OCI-LY7 (cell line): ENCODE measurements at regions not wholly inside any gene's neighbourhood (a gene's known extent, or its start where the extent isn't known, plus 50 kb on each side); places are given as distances from the start of the nearest gene placed in this dataset.

Experiments used
- BruUV-seq: library from RNA; stranded (reverse); fragments of 400-500 nt; replicated peaks from 2 replicates; lab custom pipeline; 2021; lab: Mats Ljungman, UMichigan
- CTCF ChIA-PET: fragments of 300-600 bp; sonication (Branson Sonifier 250); formaldehyde crosslinking; loops from one replicate; lab custom pipeline; 2022; ENCODE audit warnings: antibody characterized with exemption; ENCODE audit not compliant: unreplicated experiment; lab: Charles Lee
- POLR2A ChIA-PET: fragments of 300-600 bp; sonication (Branson Sonifier 250); formaldehyde crosslinking; loops from one replicate; lab custom pipeline; 2022; ENCODE audit warnings: antibody characterized with exemption; lab: Charles Lee
- DNase-seq: peaks from one replicate; pipeline ENCODE4 v3.0.0-alpha.2; 2015; ENCODE audit warnings: low spot score
- H2AFZ ChIP-seq: fragments of 200-600 bp; sonication (generic), shearing (Covaris generic); 2 replicates; pipeline ENCODE4 v1.6.1; 2014; ENCODE audit warnings: mild to moderate bottlenecking, antibody characterized with exemption, low read length, moderate library complexity
- H3K27ac ChIP-seq: fragments of 200-600 bp; sonication (generic); 2 replicates; pipeline ENCODE4 v1.5.1; 2014; ENCODE audit warnings: mixed run types, low read depth, mild to moderate bottlenecking, moderate library complexity, low read length, inconsistent platforms; ENCODE audit not compliant: poor library complexity, severe bottlenecking
- H3K36me3 ChIP-seq: fragments of 200-600 bp; sonication (generic); 2 replicates; pipeline ENCODE4 v1.6.1; 2014; ENCODE audit warnings: mild to moderate bottlenecking, antibody characterized with exemption, low read length, moderate library complexity, mixed read lengths; ENCODE audit not compliant: insufficient read depth
- H3K4me1 ChIP-seq: fragments of 200-600 bp; sonication (generic); 2 replicates; pipeline ENCODE4 v1.5.1; 2014; ENCODE audit warnings: mild to moderate bottlenecking, low read length; ENCODE audit not compliant: insufficient read depth, poor library complexity, severe bottlenecking
- H3K4me2 ChIP-seq: fragments of 200-600 bp; sonication (generic); 2 replicates; pipeline ENCODE4 v1.6.1; 2014; ENCODE audit warnings: mild to moderate bottlenecking, low read length
- H3K4me3 ChIP-seq: fragments of 200-600 bp; sonication (generic); 2 replicates; pipeline ENCODE4 v1.5.1; 2014; ENCODE audit warnings: mild to moderate bottlenecking, low read depth, low read length; ENCODE audit not compliant: poor library complexity, severe bottlenecking
- H3K79me2 ChIP-seq: fragments of 200-600 bp; sonication (generic); 2 replicates; pipeline ENCODE4 v1.6.1; 2016; ENCODE audit warnings: low read depth, mild to moderate bottlenecking, low read length, moderate library complexity, mixed read lengths; ENCODE audit not compliant: insufficient read depth
- H3K9me2 ChIP-seq: fragments of 200-600 bp; sonication (generic); 2 replicates; pipeline ENCODE4 v1.6.1; 2016; ENCODE audit warnings: mild to moderate bottlenecking, low read length, mixed read lengths; ENCODE audit not compliant: insufficient read depth
- H3K9me3 ChIP-seq: fragments of 200-600 bp; sonication (generic); 2 replicates; pipeline ENCODE4 v1.6.1; 2014; ENCODE audit warnings: mild to moderate bottlenecking, mixed run types, low read length, mixed read lengths
- H4K20me1 ChIP-seq: fragments of 200-600 bp; sonication (generic); 2 replicates; pipeline ENCODE4 v1.6.1; 2014; ENCODE audit warnings: mild to moderate bottlenecking, antibody characterized with exemption, low read length, moderate library complexity, mixed read lengths; ENCODE audit not compliant: insufficient read depth
- CTCF ChIP-seq: fragments of 200-600 bp; sonication (generic); conservative IDR thresholded peaks from 2 replicates; pipeline ENCODE4 v1.5.1; 2014; ENCODE audit warnings: mild to moderate bottlenecking, antibody characterized with exemption, low read length, moderate library complexity, mixed read lengths
- EZH2phosphoT487 ChIP-seq: fragments of 200-600 bp; sonication (generic); IDR thresholded peaks from 2 replicates; pipeline ENCODE4 v1.6.1; 2018; ENCODE audit warnings: low read depth, borderline replicate concordance, mild to moderate bottlenecking, mixed run types, antibody characterized with exemption, low read length, moderate library complexity, mixed read lengths
- intact Hi-C: fragments of 100-400 bp; cut with micrococcal nuclease; formaldehyde crosslinking; loops from one replicate; pipeline ENCODE4 v1.10.0; 2022; ENCODE audit not compliant: unreplicated experiment

- Histone ChIP-seq H3K4me1 (no peaks in the 10 kb centered on the region), H2AFZ (no peak overlapping the region), H3K36me3 (no peaks in the 10 kb centered on the region), H3K9me2 (no peaks in the 10 kb centered on the region), H4K20me1 (no peaks in the 10 kb centered on the region), H3K9me3 (no peaks in the 10 kb centered on the region), H3K4me2 (no peak overlapping the region), H3K4me3 (no peak overlapping the region), H3K27ac (no peak overlapping the region), H3K79me2 (no peaks in the 10 kb centered on the region)
- no TSS peak for BruUV-seq
- no peak for TF ChIP-seq EZH2phosphoT487
- peak; percentile 74 for TF ChIP-seq CTCF
- CTCF ChIA-PET: no interaction called here
- POLR2A ChIA-PET: no interaction called here
- DNase-seq: peak; percentile 27
- intact Hi-C loops: no loop called here
Measured at GRCh38 chrX:114344756-114345349, 239.0 kb upstream of the HTR2C start.

- Histone ChIP-seq H4K20me1 (no peaks in the 10 kb centered on the region), H3K79me2 (no peaks in the 10 kb centered on the region), H3K4me2 (no peak overlapping the region), H2AFZ (no peak overlapping the region), H3K4me3 (no peak overlapping the region), H3K9me2 (no peaks in the 10 kb centered on the region), H3K4me1 (no peaks in the 10 kb centered on the region), H3K27ac (no peak overlapping the region), H3K9me3 (no peaks in the 10 kb centered on the region), H3K36me3 (no peaks in the 10 kb centered on the region)
- intact Hi-C loops: no loop called here
- no peak for TF ChIP-seq CTCF
- no peak for TF ChIP-seq EZH2phosphoT487
- no TSS peak for BruUV-seq
- no peak for DNase-seq
- ChIA-PET CTCF (no interaction called here), POLR2A (no interaction called here)
Measured at GRCh38 chrX:114361076-114361725, 222.7 kb upstream of the HTR2C start.

- Histone ChIP-seq H3K36me3 (no peaks in the 10 kb centered on the region), H3K9me2 (no peaks in the 10 kb centered on the region), H3K27ac (no peak overlapping the region), H3K4me1 (no peaks in the 10 kb centered on the region), H3K79me2 (no peaks in the 10 kb centered on the region), H3K9me3 (no peaks in the 10 kb centered on the region), H3K4me3 (no peak overlapping the region), H4K20me1 (no peaks in the 10 kb centered on the region), H2AFZ (no peak overlapping the region), H3K4me2 (no peak overlapping the region)
- no TSS peak for BruUV-seq
- ChIA-PET POLR2A (no interaction called here), CTCF (no interaction called here)
- intact Hi-C loops: no loop called here
- no peak for DNase-seq
- no peak for TF ChIP-seq CTCF
- TF ChIP-seq EZH2phosphoT487: no peak
Measured at GRCh38 chrX:114363346-114363745, 220.5 kb upstream of the HTR2C start.
